Nephron progenitor cell (in vitro differentiated cells): ENCODE measurements at regions not wholly inside any gene's neighbourhood (a gene's known extent, or its start where the extent isn't known, plus 50 kb on each side); places are given as distances from the start of the nearest gene placed in this dataset.

Source experiments
- DNase-seq: peaks from one replicate; pipeline ENCODE4 v3.0.0; 2021
- H3K27ac Mint-ChIP-seq: 2 replicates; pipeline ENCODE4 v1.8.0; 2021; ENCODE audit warnings: mild to moderate bottlenecking, moderate library complexity, mixed read lengths
- H3K27me3 Mint-ChIP-seq: 2 replicates; pipeline ENCODE4 v1.8.0; 2021; ENCODE audit warnings: mild to moderate bottlenecking, low read depth, mixed read lengths; ENCODE audit not compliant: poor library complexity
- H3K36me3 Mint-ChIP-seq: 2 replicates; pipeline ENCODE4 v1.8.0; 2021; ENCODE audit warnings: low read depth, mixed read lengths
- H3K4me1 Mint-ChIP-seq: 2 replicates; pipeline ENCODE4 v1.8.0; 2021; ENCODE audit warnings: mixed read lengths
- H3K4me3 Mint-ChIP-seq: 2 replicates; pipeline ENCODE4 v1.8.0; 2021; ENCODE audit warnings: mild to moderate bottlenecking, moderate library complexity, mixed read lengths
- H3K9me3 Mint-ChIP-seq: 2 replicates; pipeline ENCODE4 v1.8.0; 2021; ENCODE audit warnings: mild to moderate bottlenecking, moderate library complexity, mixed read lengths
- CTCF ChIP-seq: fragments of 200-600 bp; sonication (generic); IDR thresholded peaks from 2 replicates; pipeline ENCODE4 v1.5.0; 2021; ENCODE audit warnings: antibody characterized with exemption

- H3K27ac Mint-ChIP-seq = peak overlapping the region; percentile 60
- no peak for TF ChIP-seq CTCF
- peaks cover 34% of the 10 kb centered on the region for H3K4me1 Mint-ChIP-seq
- peaks cover 12% of the 10 kb centered on the region for H3K36me3 Mint-ChIP-seq
- DNase-seq = no peak
- no peak overlapping the region for H3K4me3 Mint-ChIP-seq
- H3K27me3 Mint-ChIP-seq = no peaks in the 10 kb centered on the region
- no peaks in the 10 kb centered on the region for H3K9me3 Mint-ChIP-seq
Observed at GRCh38 chr6:22401932-22402331, 105.1 kb upstream of the PRL start.

GRCh38 chr6:22409486-22409885, 112.7 kb upstream of the PRL start:
- no peak overlapping the region for H3K4me3 Mint-ChIP-seq

GRCh38 chr6:22411376-22412105, 114.7 kb upstream of the PRL start:
- Mint-ChIP-seq H3K27ac (no peak overlapping the region), H3K4me3 (no peak overlapping the region), H3K36me3 (no peaks in the 10 kb centered on the region), H3K4me1 (no peaks in the 10 kb centered on the region), H3K27me3 (no peaks in the 10 kb centered on the region), H3K9me3 (peaks cover 12% of the 10 kb centered on the region)
- TF ChIP-seq CTCF = no peak
- DNase-seq = no peak

More at GRCh38 chr6:22409486-22409885, 112.7 kb upstream of the PRL start:
- Mint-ChIP-seq H3K9me3 (peaks cover 7% of the 10 kb centered on the region), H3K27me3 (no peaks in the 10 kb centered on the region), H3K36me3 (no peaks in the 10 kb centered on the region), H3K4me1 (no peaks in the 10 kb centered on the region), H3K27ac (no peak overlapping the region)
- no peak for TF ChIP-seq CTCF
- no peak for DNase-seq

GRCh38 chr6:22412994-22413393, 116.2 kb upstream of the PRL start:
- no peaks in the 10 kb centered on the region for H3K27me3 Mint-ChIP-seq
- no peak overlapping the region for H3K27ac Mint-ChIP-seq
- no peaks in the 10 kb centered on the region for H3K36me3 Mint-ChIP-seq
- no peak for TF ChIP-seq CTCF
- H3K4me3 Mint-ChIP-seq = no peak overlapping the region
- no peaks in the 10 kb centered on the region for H3K4me1 Mint-ChIP-seq
- H3K9me3 Mint-ChIP-seq = peaks cover 12% of the 10 kb centered on the region
- no peak for DNase-seq

- peaks cover 20% of the 10 kb centered on the region for H3K9me3 Mint-ChIP-seq
- no peak overlapping the region for H3K27ac Mint-ChIP-seq
- H3K4me1 Mint-ChIP-seq = no peaks in the 10 kb centered on the region
- TF ChIP-seq CTCF = no peak
- no peaks in the 10 kb centered on the region for H3K27me3 Mint-ChIP-seq
- no peak for DNase-seq
- peaks cover 3% of the 10 kb centered on the region for H3K36me3 Mint-ChIP-seq
- H3K4me3 Mint-ChIP-seq = no peak overlapping the region
Observed at GRCh38 chr6:22413681-22414311, 117.0 kb upstream of the PRL start.

GRCh38 chr6:22418714-22419113, 121.9 kb upstream of the PRL start:
- no peak overlapping the region for H3K4me3 Mint-ChIP-seq
- TF ChIP-seq CTCF = no peak
- no peaks in the 10 kb centered on the region for H3K27me3 Mint-ChIP-seq
- no peak overlapping the region for H3K27ac Mint-ChIP-seq
- peaks cover 37% of the 10 kb centered on the region for H3K9me3 Mint-ChIP-seq
- H3K4me1 Mint-ChIP-seq = no peaks in the 10 kb centered on the region
- no peak for DNase-seq
- peaks cover 19% of the 10 kb centered on the region for H3K36me3 Mint-ChIP-seq
